ENCODE measurements at regions not wholly inside any gene's neighbourhood (a gene's known extent, or its start where the extent isn't known, plus 50 kb on each side); places are given as distances from the start of the nearest gene placed in this dataset.

GRCh38 chr18:78006006-78006773 lies 756.5 kb downstream of the GALR1 start:
- Mint-ChIP-seq H3K27me3 (ENCODE audit: low read depth in 3 of 3) (peaks cover 0 to 3% (median 0%) of the 10 kb centered on the region in 3 donors), H3K9me3 (peaks cover 7 to 15% (median 9%) of the 10 kb centered on the region in 7 donors), H3K36me3 (no peaks in the 10 kb centered on the region), H3K4me3 (no peak overlapping the region), H3K4me1 (no peaks in the 10 kb centered on the region), H3K27ac (no peak overlapping the region)
- H3K9ac ChIP-seq (ENCODE audit: insufficient read depth, low read length, poor library complexity, severe bottlenecking) = no peak overlapping the region
- no peak overlapping the region for H2AFZ ChIP-seq (ENCODE audit: insufficient read depth, low read depth, low read length, poor library complexity, severe bottlenecking)
- TF ChIP-seq CTCF (IDR thresholded peaks at IDR 0.05) = no peak
- intact Hi-C loops (cut with micrococcal nuclease) = no loop called here
- no peaks in the 10 kb centered on the region for H3K4me1 ChIP-seq (ENCODE audit: control insufficient read depth in 1 of 2, insufficient read depth in 2 of 2, low read length in 2 of 2)
- H3K4me3 ChIP-seq (replicated peaks in 1 of 3; ENCODE audit: low read depth in 2 of 3, low read length in 3 of 3) = no peak overlapping the region
- H4K20me1 ChIP-seq (ENCODE audit: insufficient read depth, low read length) = no peaks in the 10 kb centered on the region
- H3K9me3 ChIP-seq (replicated peaks in 1 of 2; ENCODE audit: control insufficient read depth in 1 of 2, insufficient read depth in 1 of 2, low read length in 2 of 2) = peaks cover 15 to 17% of the 10 kb centered on the region in 2 donors
- H3K36me3 ChIP-seq (replicated peaks in 1 of 2; ENCODE audit: control insufficient read depth in 1 of 2, insufficient read depth in 2 of 2, low read length in 2 of 2) = no peaks in the 10 kb centered on the region
- no peaks in the 10 kb centered on the region for H3K27me3 ChIP-seq (ENCODE audit: control insufficient read depth in 2 of 2, insufficient read depth in 2 of 2, low read length in 2 of 2)
- no peak overlapping the region for H3K4me2 ChIP-seq (replicated peaks; ENCODE audit: extremely low read depth, low read length, poor library complexity, severe bottlenecking)
- no peak for DNase-seq
- H3K27ac ChIP-seq (ENCODE audit: low read depth in 1 of 2, low read length in 2 of 2) = no peak overlapping the region
- WGBS (ENCODE audit: insufficient coverage) = 40% methylated on average over 1 of the region's 9 CpGs
- H3K79me2 ChIP-seq (ENCODE audit: insufficient read depth, low read length) = no peaks in the 10 kb centered on the region

GRCh38 chr18:78006774-78007260 lies 757.2 kb downstream of the GALR1 start:
- H3K4me1 Mint-ChIP-seq = no peaks in the 10 kb centered on the region
- no peaks in the 10 kb centered on the region for H3K36me3 Mint-ChIP-seq
- no peak overlapping the region for H3K27ac Mint-ChIP-seq
- Histone ChIP-seq H3K4me3 (replicated peaks in 1 of 3; ENCODE audit: low read depth in 2 of 3, low read length in 3 of 3) (no peak overlapping the region), H3K9ac (ENCODE audit: insufficient read depth, low read length, poor library complexity, severe bottlenecking) (no peak overlapping the region), H3K9me3 (replicated peaks in 1 of 2; ENCODE audit: control insufficient read depth in 1 of 2, insufficient read depth in 1 of 2, low read length in 2 of 2) (peaks cover 11 to 15% of the 10 kb centered on the region in 2 donors), H3K79me2 (ENCODE audit: insufficient read depth, low read length) (no peaks in the 10 kb centered on the region), H3K4me1 (ENCODE audit: control insufficient read depth in 1 of 2, insufficient read depth in 2 of 2, low read length in 2 of 2) (no peaks in the 10 kb centered on the region), H2AFZ (ENCODE audit: insufficient read depth, low read depth, low read length, poor library complexity, severe bottlenecking) (no peak overlapping the region), H3K36me3 (replicated peaks in 1 of 2; ENCODE audit: control insufficient read depth in 1 of 2, insufficient read depth in 2 of 2, low read length in 2 of 2) (no peaks in the 10 kb centered on the region), H3K4me2 (replicated peaks; ENCODE audit: extremely low read depth, low read length, poor library complexity, severe bottlenecking) (no peak overlapping the region), H4K20me1 (ENCODE audit: insufficient read depth, low read length) (no peaks in the 10 kb centered on the region), H3K27ac (ENCODE audit: low read depth in 1 of 2, low read length in 2 of 2) (no peak overlapping the region), H3K27me3 (ENCODE audit: control insufficient read depth in 2 of 2, insufficient read depth in 2 of 2, low read length in 2 of 2) (no peaks in the 10 kb centered on the region)
- WGBS (ENCODE audit: insufficient coverage) = 17% methylated on average over 2 of the region's 6 CpGs
- peaks cover 6 to 16% (median 9%) of the 10 kb centered on the region in 7 donors for H3K9me3 Mint-ChIP-seq
- no peak overlapping the region for H3K4me3 Mint-ChIP-seq
- no peak for TF ChIP-seq CTCF (IDR thresholded peaks at IDR 0.05)
- no peak for DNase-seq
- intact Hi-C loops (cut with micrococcal nuclease) = no loop called here
- H3K27me3 Mint-ChIP-seq (ENCODE audit: low read depth in 3 of 3) = peaks cover 0 to 3% (median 0%) of the 10 kb centered on the region in 3 donors
